ENCODE measurements at regions not wholly inside any gene's neighbourhood (a gene's known extent, or its start where the extent isn't known, plus 50 kb on each side); places are given as distances from the start of the nearest gene placed in this dataset.

- no peaks in the 10 kb centered on the region for H3K4me1 ChIP-seq (replicated peaks in 1 of 4; ENCODE audit: control insufficient read depth in 3 of 4, insufficient read depth in 4 of 4, low read length in 3 of 4)
- ChIA-PET CTCF (ENCODE audit: partially characterized antibody) (interaction anchor here (0.6 kb wide), 1 partner anchor 1345 kb away, joined by 4 read pairs; no protein-coding TSS in a partner anchor), POLR2A (ENCODE audit: partially characterized antibody) (no interaction called here)
- TF ChIP-seq CREB1 (IDR thresholded peaks at IDR 0.05) (no peak), HDAC2 (IDR thresholded peaks at IDR 0.05; ENCODE audit: borderline replicate concordance in 1 of 2, low read depth in 2 of 2, low read length in 2 of 2) (no peak)
- no peaks in the 10 kb centered on the region for H3K79me1 ChIP-seq (ENCODE audit: low read depth, low read length)
- H3K4ac ChIP-seq (replicated peaks; ENCODE audit: insufficient read length, low read depth, low read length) = no peak overlapping the region
- H4K5ac ChIP-seq (ENCODE audit: insufficient read length, low read depth, low read length) = no peak overlapping the region
- no peaks in the 10 kb centered on the region for H3K79me2 ChIP-seq (ENCODE audit: control insufficient read depth in 1 of 2, insufficient read depth in 2 of 2, low read length in 2 of 2)
- no peak overlapping the region for H2BK120ac ChIP-seq (replicated peaks; ENCODE audit: low read depth, low read length)
- no peak overlapping the region for H3K14ac ChIP-seq (ENCODE audit: insufficient read length)
- H3K4me2 ChIP-seq (ENCODE audit: insufficient read depth in 1 of 2, low read depth in 2 of 2, low read length in 2 of 2) = no peak overlapping the region
- H3K23me2 ChIP-seq (ENCODE audit: low read depth, low read length) = no peaks in the 10 kb centered on the region
- DNase-seq (ENCODE audit: low read depth in 1 of 2, low spot score in 2 of 2) = no peak
- H3K18ac ChIP-seq (ENCODE audit: extremely low read depth, low read length) = no peak overlapping the region
- no peaks in the 10 kb centered on the region for H3K36me3 ChIP-seq (ENCODE audit: control insufficient read depth in 2 of 4, insufficient read depth in 4 of 4, low read length in 3 of 4)
- no peak overlapping the region for H2AFZ ChIP-seq (ENCODE audit: low read length)
- no peak overlapping the region for H3K4me3 ChIP-seq (ENCODE audit: extremely low read depth in 1 of 4, insufficient read depth in 2 of 4, low read depth in 3 of 4, low read length in 4 of 4)
- H3K9me3 ChIP-seq (ENCODE audit: insufficient read depth in 2 of 2, low read depth in 1 of 2, low read length in 1 of 2) = no peaks in the 10 kb centered on the region
- WGBS, 2 experiments (ENCODE audit: extremely low coverage in 1 of 2, insufficient coverage in 1 of 2, insufficient read length in 1 of 2, insufficient replicate concordance in 2 of 2, low coverage in 1 of 2, low lambda C conversion rate in 2 of 2, missing lambda C conversion rate in 1 of 2) = 97% methylated on average over 3 of the region's 3 CpGs; no CpG with 5 or more reads in 1 of the 2 experiments
- H2BK5ac ChIP-seq (ENCODE audit: low read depth, low read length) = no peak overlapping the region
- no peaks in the 10 kb centered on the region for H3K27me3 ChIP-seq (replicated peaks in 1 of 4; ENCODE audit: control insufficient read depth in 3 of 4, extremely low read depth in 1 of 4, insufficient read depth in 3 of 4, low read length in 3 of 4)
- no peak overlapping the region for H3K56ac ChIP-seq (replicated peaks; ENCODE audit: insufficient read length, low read depth, low read length)
- H3K9ac ChIP-seq (replicated peaks in 1 of 4; ENCODE audit: extremely low read depth in 1 of 4, low read depth in 3 of 4, low read length in 3 of 4) = no peak overlapping the region
- H2BK20ac ChIP-seq (ENCODE audit: low read length) = no peak overlapping the region
- no peak overlapping the region for H3K23ac ChIP-seq (ENCODE audit: insufficient read length)
- no peak overlapping the region for H2BK12ac ChIP-seq (ENCODE audit: low read depth, low read length)
- H2BK15ac ChIP-seq (ENCODE audit: low read length) = no peak overlapping the region
- H4K20me1 ChIP-seq (replicated peaks in 1 of 2; ENCODE audit: control insufficient read depth in 1 of 2, insufficient read depth in 2 of 2, low read length in 2 of 2) = no peaks in the 10 kb centered on the region
- FAIRE-seq = no peak
- no peak overlapping the region for H4K91ac ChIP-seq (replicated peaks; ENCODE audit: insufficient read length, low read length)
- no peak overlapping the region for H2AK5ac ChIP-seq (ENCODE audit: low read depth, low read length)
- no peak overlapping the region for H4K8ac ChIP-seq (ENCODE audit: extremely low read depth, insufficient read depth, low read length)
- H3K27ac ChIP-seq (ENCODE audit: low read depth, low read length) = no peak overlapping the region
Measured at GRCh38 chr5:98072921-98073320, 700.5 kb upstream of the RGMB start.

All from H1 (cell line).